Adrenal gland (tissue), 9 donors: ENCODE measurements at regions not wholly inside any gene's neighbourhood (a gene's known extent, or its start where the extent isn't known, plus 50 kb on each side); places are given as distances from the start of the nearest gene placed in this dataset.

Source experiments
- DNase-seq, 7 donors: peaks; one replicate each; pipeline ENCODE4 v3.0.0-alpha.2; 2019 to 2020
- H3K27ac ChIP-seq, 5 donors: fragments of 200-600 bp; sonication (generic) in 4 of 5; 1 replicate in 3 of 5; 2 replicates in 2 of 5; pipeline versions ENCODE4 v1.5.1 to v1.8.0; 2016 to 2020; ENCODE audit warnings: mild to moderate bottlenecking in 1 of 5
- H3K27me3 ChIP-seq: fragments of 200-600 bp; 2 replicates; pipeline ENCODE4 v1.8.0; 2021
- H3K36me3 ChIP-seq, 2 donors: fragments of 200-600 bp; replicated peaks in 1 of 2; 1 replicate in 1 of 2; 2 replicates in 1 of 2; pipeline versions ENCODE4 v1.5.1 to v1.8.0; 2018 to 2022
- H3K4me1 ChIP-seq, 2 donors: fragments of 200-600 bp; replicated peaks in 1 of 2; 1 replicate in 1 of 2; 2 replicates in 1 of 2; pipeline versions ENCODE4 v1.5.1 to v1.8.0; 2018 to 2021
- H3K4me3 ChIP-seq, 4 donors: fragments of 200-600 bp; sonication (generic) in 3 of 4; one replicate each; pipeline ENCODE4 v1.5.1; 2016 to 2018
- H3K9me3 ChIP-seq, 3 donors: fragments of 200-600 bp; sonication (generic) in 1 of 3; replicated peaks in 1 of 3; 1 replicate in 2 of 3; 2 replicates in 1 of 3; pipeline versions ENCODE4 v1.5.1 to v1.8.0; 2016 to 2021
- POLR2A ChIP-seq, 2 donors: fragments of 450-650 bp; IDR thresholded peaks; one replicate each; pipeline ENCODE4 v1.6.1; 2017; ENCODE audit warnings: antibody characterized with exemption in 2 of 2, mild to moderate bottlenecking in 2 of 2, moderate library complexity in 1 of 2
- WGBS, 4 donors: extraction: QIAGEN DNeasy Blood & Tissue Kit in 2 of 4; methylation state at CpG; one replicate each; pipeline versions ENCODE4 v1.1.5 to v1.1.7; 2013 to 2017; 5-methylcytosine and 5-hydroxymethylcytosine counted together
- intact Hi-C, 2 donors: fragments of 100-400 bp; cut with DNase I; formaldehyde crosslinking; loops; one replicate each; pipeline versions ENCODE4 v1.14.1 to v1.15.0; 2022 to 2023
- TF ChIP-seq, protein P1 (sequence below), 6 experiments: fragments of 450-650 bp in 4 of 6; fragments of 200-600 bp in 2 of 6; sonication (generic) in 1 of 6; IDR thresholded peaks; 1 replicate in 5 of 6; 2 replicates in 1 of 6; pipeline versions ENCODE4 v1.5.1 to v1.8.0; 2016 to 2021; ENCODE audit warnings: antibody characterized with exemption in 6 of 6, mild to moderate bottlenecking in 2 of 6, moderate library complexity in 1 of 6
- donor health status: healthy with polysubstance abuse.
- donor health status: Bipolar disorder and iron deficiency.
- donor health status: DM: yes; HTN: yes; CAD: no.
- donor health status: DM: no; HTN: no; CAD: no.
- donor health status: DM: no; HTN: no; CAD: no.

DNA sequence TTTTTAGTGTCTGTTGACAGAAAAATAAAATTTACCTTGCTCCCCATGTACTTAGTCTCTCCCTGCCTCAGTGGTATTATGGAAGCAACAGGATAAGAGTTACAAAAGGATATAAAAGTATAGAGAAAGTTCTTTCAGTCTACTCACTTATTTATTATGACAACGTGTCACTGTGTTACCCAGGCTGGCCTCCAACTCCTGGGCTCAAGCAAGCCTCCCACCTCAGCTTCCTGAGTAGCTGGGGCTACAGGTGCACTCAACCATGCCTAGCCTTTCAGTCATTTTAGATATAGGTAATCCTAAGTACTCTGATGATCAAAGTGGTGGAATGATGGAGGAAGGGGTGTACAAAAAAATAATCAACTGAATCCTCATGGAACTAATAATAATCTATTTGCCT lies 215.2 kb upstream of the MKLN1 start:
- H3K4me3 ChIP-seq = no peak overlapping the region
- WGBS, 4 donors = 67 to 93% (median 91%) methylated on average over 1 of the region's 1 CpG
- intact Hi-C loops = no loop called here
- peaks cover 22 to 31% of the 10 kb centered on the region in 2 donors for H3K4me1 ChIP-seq
- no peak overlapping the region for H3K27ac ChIP-seq
- no peaks in the 10 kb centered on the region for H3K27me3 ChIP-seq
- DNase-seq = no peak
- TF ChIP-seq, protein P1, sequence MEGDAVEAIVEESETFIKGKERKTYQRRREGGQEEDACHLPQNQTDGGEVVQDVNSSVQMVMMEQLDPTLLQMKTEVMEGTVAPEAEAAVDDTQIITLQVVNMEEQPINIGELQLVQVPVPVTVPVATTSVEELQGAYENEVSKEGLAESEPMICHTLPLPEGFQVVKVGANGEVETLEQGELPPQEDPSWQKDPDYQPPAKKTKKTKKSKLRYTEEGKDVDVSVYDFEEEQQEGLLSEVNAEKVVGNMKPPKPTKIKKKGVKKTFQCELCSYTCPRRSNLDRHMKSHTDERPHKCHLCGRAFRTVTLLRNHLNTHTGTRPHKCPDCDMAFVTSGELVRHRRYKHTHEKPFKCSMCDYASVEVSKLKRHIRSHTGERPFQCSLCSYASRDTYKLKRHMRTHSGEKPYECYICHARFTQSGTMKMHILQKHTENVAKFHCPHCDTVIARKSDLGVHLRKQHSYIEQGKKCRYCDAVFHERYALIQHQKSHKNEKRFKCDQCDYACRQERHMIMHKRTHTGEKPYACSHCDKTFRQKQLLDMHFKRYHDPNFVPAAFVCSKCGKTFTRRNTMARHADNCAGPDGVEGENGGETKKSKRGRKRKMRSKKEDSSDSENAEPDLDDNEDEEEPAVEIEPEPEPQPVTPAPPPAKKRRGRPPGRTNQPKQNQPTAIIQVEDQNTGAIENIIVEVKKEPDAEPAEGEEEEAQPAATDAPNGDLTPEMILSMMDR (IDR thresholded peaks at IDR 0.05) = no peak
- TF ChIP-seq POLR2A (IDR thresholded peaks at IDR 0.05) = no peak
- no peaks in the 10 kb centered on the region for H3K9me3 ChIP-seq
- no peaks in the 10 kb centered on the region for H3K36me3 ChIP-seq

DNA sequence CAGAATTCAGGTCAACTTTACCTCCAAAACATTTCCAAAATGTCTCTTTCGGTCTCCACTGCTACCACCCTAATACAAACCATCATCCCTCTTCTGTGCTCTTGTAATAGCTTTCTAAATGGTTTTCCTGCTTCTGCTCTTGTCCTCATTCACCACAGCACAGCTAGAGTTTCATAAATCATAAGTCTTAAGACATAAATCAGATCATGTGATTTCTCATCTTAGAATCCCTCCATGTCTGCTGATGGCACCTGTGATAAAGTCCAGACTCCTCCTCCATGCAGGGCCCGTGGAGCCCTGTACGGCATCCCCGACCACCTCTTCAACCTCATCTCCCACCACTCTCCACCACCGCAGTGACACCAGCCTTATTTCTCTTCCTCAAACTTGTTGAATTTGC lies 212.3 kb upstream of the MKLN1 start:
- DNase-seq = no peak
- H3K4me3 ChIP-seq = no peak overlapping the region
- TF ChIP-seq, protein P1 (IDR thresholded peaks at IDR 0.05) = no peak
- TF ChIP-seq POLR2A (IDR thresholded peaks at IDR 0.05) = no peak
- H3K4me1 ChIP-seq = peaks cover 18 to 19% of the 10 kb centered on the region in 2 donors
- H3K27me3 ChIP-seq = no peaks in the 10 kb centered on the region
- H3K9me3 ChIP-seq = no peaks in the 10 kb centered on the region
- 69 to 86% (median 77%) methylated on average over 5 of the region's 5 CpGs for WGBS, 4 donors
- no peak overlapping the region for H3K27ac ChIP-seq
- intact Hi-C loops = no loop called here
- no peaks in the 10 kb centered on the region for H3K36me3 ChIP-seq

DNA sequence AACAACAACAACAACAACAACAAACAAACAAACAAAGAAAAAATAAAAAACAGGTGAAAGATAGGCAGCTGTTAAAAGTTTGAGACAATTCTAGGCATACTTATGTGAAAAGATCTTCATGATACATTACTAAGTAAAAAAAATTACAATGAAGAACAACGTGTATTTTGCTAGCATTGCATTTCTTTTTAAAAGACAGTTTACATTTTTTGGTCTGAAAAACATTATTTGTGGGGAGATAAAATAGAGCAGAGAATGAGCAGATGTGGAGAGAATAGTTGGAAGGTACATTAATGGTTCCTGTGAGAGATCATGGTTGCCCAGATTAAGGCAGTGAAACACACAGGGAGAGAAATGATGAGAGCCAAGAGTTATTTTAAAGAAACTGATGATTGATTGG lies 210.2 kb upstream of the MKLN1 start:
- no peak overlapping the region for H3K4me3 ChIP-seq
- intact Hi-C loops = no loop called here
- no peaks in the 10 kb centered on the region for H3K4me1 ChIP-seq
- DNase-seq = no peak
- TF ChIP-seq, protein P1 (IDR thresholded peaks at IDR 0.05) = no peak
- H3K36me3 ChIP-seq = no peaks in the 10 kb centered on the region
- no peaks in the 10 kb centered on the region for H3K9me3 ChIP-seq
- no peak overlapping the region for H3K27ac ChIP-seq
- H3K27me3 ChIP-seq = no peaks in the 10 kb centered on the region
- 75 to 83% (median 81%) methylated on average over 1 of the region's 1 CpG for WGBS, 4 donors

DNA sequence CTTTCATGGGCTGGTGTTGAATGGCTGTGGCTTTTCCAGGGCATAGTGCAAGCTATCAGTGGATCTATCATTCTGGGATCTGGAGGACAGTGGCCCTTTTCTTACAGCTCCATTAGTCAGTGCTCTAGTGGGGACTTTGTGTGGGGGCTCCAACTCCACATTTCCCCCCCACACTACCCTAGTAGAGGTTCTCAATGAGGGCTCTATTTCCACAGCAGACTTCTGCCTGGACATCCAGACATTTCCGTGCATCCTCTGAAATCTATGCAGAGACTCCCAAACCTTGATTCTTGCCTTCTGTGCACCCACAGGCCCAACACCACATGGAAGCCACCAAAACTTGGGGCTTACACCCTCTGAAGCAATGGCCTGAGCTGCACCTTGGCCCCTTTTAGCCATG lies 208.3 kb upstream of the MKLN1 start:
- intact Hi-C loops = no loop called here
- TF ChIP-seq POLR2A (IDR thresholded peaks at IDR 0.05) = no peak
- TF ChIP-seq, protein P1 (IDR thresholded peaks at IDR 0.05) = no peak
- no peaks in the 10 kb centered on the region for H3K4me1 ChIP-seq
- WGBS, 4 donors = 95 to 100% (median 100%) methylated on average over 1 of the region's 1 CpG
- H3K36me3 ChIP-seq = no peaks in the 10 kb centered on the region
- no peaks in the 10 kb centered on the region for H3K9me3 ChIP-seq
- H3K27ac ChIP-seq = no peak overlapping the region
- no peak for DNase-seq
- no peaks in the 10 kb centered on the region for H3K27me3 ChIP-seq
- H3K4me3 ChIP-seq = no peak overlapping the region
